ENCODE measurements at regions not wholly inside any gene's neighbourhood (a gene's known extent, or its start where the extent isn't known, plus 50 kb on each side); places are given as distances from the start of the nearest gene placed in this dataset.

DNA sequence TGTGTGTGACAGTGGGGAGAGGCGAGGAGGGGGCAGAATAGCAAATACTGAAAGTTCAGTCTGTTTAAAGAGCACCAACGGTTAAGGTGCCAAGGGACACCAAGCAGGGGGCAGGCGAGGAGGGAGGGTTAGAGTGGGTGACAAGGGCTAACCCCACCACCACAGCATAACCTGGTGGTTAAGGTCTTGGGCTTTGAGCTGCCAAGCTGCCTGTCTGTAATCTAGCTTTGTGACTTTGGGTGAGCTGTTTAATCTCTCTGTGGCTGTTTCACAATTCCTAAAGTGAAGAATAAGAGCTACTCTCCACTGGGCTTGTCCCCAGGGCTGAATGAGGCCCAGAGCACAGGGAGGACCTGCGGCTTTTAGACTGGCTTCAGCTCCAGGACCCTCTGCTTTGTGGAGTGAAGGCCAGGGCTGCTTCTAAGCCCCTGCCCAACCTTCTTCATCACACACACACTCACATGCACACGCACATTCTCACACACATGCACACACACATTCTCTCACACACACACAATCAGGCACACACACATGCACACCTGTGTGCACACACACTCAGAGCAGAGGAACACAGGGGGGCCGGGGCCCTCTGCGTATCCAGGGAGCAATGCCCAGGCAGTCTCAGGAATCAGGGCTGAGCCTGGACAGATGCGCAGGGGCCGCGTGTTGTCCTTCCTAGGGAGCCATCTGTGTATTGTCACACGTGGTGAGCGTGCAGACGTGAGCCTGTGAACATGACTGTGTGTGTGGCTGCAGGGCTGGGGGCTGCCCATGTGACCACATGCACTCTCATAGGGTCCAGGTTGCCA, 101.6 kb upstream of the TARDBP start:
- TF ChIP-seq, protein P1, sequence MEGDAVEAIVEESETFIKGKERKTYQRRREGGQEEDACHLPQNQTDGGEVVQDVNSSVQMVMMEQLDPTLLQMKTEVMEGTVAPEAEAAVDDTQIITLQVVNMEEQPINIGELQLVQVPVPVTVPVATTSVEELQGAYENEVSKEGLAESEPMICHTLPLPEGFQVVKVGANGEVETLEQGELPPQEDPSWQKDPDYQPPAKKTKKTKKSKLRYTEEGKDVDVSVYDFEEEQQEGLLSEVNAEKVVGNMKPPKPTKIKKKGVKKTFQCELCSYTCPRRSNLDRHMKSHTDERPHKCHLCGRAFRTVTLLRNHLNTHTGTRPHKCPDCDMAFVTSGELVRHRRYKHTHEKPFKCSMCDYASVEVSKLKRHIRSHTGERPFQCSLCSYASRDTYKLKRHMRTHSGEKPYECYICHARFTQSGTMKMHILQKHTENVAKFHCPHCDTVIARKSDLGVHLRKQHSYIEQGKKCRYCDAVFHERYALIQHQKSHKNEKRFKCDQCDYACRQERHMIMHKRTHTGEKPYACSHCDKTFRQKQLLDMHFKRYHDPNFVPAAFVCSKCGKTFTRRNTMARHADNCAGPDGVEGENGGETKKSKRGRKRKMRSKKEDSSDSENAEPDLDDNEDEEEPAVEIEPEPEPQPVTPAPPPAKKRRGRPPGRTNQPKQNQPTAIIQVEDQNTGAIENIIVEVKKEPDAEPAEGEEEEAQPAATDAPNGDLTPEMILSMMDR (IDR thresholded peaks at IDR 0.05): no peak
- TF ChIP-seq EP300 (IDR thresholded peaks at IDR 0.05): no peak
- no peak for TF ChIP-seq POLR2A (IDR thresholded peaks at IDR 0.05; ENCODE audit: low read depth)
- no peak for TF ChIP-seq POLR2AphosphoS5 (IDR thresholded peaks at IDR 0.05)

All from esophagus muscularis mucosa (tissue), 4 donors.